ENCODE measurements at regions not wholly inside any gene's neighbourhood (a gene's known extent, or its start where the extent isn't known, plus 50 kb on each side); places are given as distances from the start of the nearest gene placed in this dataset.

DNA sequence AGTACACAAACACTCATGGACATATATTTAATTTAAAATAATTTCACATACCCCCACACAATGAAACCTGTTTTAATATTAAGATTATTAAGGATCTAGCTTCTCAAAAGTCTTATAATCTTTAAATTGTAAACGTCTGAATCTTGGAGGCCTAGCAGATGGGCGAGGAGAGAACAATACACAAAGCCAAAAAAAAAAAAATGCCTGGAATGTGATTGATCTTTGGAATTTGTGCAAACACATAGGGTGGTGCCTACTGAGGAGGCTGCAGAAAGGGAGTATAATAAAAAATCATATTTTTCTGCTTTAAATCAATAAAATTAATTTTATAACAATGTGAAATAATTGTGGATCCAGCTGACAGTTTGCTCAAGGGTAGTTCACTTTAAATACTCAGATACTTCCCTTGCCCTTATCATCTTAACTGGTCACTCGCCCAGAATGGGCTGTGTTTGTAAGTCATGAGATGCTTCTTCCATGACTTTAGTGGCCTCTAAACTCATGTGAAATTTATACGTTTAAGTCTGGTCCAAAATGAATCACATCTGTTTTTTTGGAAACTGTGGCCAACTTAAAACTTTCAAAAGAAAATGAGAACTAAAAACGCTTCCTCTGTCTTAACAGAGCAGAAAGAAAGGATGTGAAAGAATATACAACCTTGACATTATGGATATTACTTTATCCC lies 802.8 kb upstream of the CXADR start:
- TF ChIP-seq POLR2A (IDR thresholded peaks at IDR 0.05; ENCODE audit: low read depth, low read length) (no peak), POLR2AphosphoS5 (IDR thresholded peaks at IDR 0.05; ENCODE audit: low read depth, low read length) (no peak), TAF1 (IDR thresholded peaks at IDR 0.05; ENCODE audit: borderline replicate concordance, low read depth, low read length) (no peak)

All from GM12892 (cell line).